SK-N-SH (cell line): ENCODE measurements at regions not wholly inside any gene's neighbourhood (a gene's known extent, or its start where the extent isn't known, plus 50 kb on each side); places are given as distances from the start of the nearest gene placed in this dataset.

ENCODE experiments used
- IRF3 ChIP-seq: fragments of 150-350 bp; IDR thresholded peaks from 2 replicates; pipeline ENCODE4 v1.6.1; 2016; ENCODE audit warnings: mild to moderate bottlenecking, low read depth, low read length
- NFIC ChIP-seq: IDR thresholded peaks from 2 replicates; pipeline ENCODE4 v1.4.0; 2012; ENCODE audit warnings: borderline replicate concordance
- TAF1 ChIP-seq: IDR thresholded peaks from 2 replicates; pipeline ENCODE4 v1.6.1; 2012; ENCODE audit warnings: low read depth, mild to moderate bottlenecking, low read length, moderate library complexity, borderline replicate concordance
- TEAD4 ChIP-seq: IDR thresholded peaks from 2 replicates; pipeline ENCODE4 v1.4.0; 2012; ENCODE audit warnings: mild to moderate bottlenecking, borderline replicate concordance; ENCODE audit not compliant: insufficient read depth
- TF ChIP-seq, protein P1 (sequence below): IDR thresholded peaks from 2 replicates; pipeline ENCODE4 v1.6.1; 2012; ENCODE audit warnings: mild to moderate bottlenecking, low read depth, low read length, moderate library complexity
- TF ChIP-seq, protein P2 (sequence below): fragments of 200-600 bp; sonication (generic); IDR thresholded peaks from 2 replicates; pipeline ENCODE4 v1.6.1; 2017; ENCODE audit warnings: antibody characterized with exemption, mild to moderate bottlenecking, moderate library complexity

DNA sequence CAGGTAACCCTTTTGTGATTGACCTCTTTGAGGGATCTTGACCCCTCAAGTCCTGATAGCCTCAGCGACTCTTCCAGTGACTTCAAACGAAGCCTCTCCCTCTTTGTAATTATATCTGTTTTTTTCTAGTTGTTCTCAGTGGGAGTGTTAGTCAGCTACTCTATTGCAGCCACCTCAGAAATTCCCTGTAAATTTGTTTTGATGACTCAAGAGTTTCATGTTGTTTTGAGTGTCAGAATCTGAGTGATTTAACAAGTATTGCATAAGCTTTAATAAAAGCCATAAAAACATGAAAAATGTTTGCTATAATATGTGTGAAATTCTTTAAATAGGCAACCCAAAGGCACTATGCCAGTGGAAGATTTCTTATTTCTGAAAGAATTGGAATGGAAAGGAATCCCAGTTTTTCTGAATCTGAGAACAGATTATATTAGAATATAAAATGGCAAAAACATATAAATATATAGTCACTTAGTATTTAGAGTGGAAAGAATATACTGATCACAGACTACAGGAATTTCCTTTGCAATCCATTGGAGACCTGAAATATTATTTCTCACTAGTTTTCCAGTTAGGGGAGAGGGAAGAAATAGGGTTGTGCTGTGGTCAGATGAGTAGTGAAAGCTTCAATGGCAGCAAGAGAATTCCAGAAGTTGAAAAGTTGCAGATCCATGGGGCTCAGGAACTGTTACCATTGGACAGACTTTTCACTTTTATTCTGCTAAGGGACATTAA lies 94.4 kb upstream of the SEMA3C start:
- TF ChIP-seq TEAD4 (no peak), IRF3 (no peak), TAF1 (no peak), NFIC (no peak)
- TF ChIP-seq, protein P1, sequence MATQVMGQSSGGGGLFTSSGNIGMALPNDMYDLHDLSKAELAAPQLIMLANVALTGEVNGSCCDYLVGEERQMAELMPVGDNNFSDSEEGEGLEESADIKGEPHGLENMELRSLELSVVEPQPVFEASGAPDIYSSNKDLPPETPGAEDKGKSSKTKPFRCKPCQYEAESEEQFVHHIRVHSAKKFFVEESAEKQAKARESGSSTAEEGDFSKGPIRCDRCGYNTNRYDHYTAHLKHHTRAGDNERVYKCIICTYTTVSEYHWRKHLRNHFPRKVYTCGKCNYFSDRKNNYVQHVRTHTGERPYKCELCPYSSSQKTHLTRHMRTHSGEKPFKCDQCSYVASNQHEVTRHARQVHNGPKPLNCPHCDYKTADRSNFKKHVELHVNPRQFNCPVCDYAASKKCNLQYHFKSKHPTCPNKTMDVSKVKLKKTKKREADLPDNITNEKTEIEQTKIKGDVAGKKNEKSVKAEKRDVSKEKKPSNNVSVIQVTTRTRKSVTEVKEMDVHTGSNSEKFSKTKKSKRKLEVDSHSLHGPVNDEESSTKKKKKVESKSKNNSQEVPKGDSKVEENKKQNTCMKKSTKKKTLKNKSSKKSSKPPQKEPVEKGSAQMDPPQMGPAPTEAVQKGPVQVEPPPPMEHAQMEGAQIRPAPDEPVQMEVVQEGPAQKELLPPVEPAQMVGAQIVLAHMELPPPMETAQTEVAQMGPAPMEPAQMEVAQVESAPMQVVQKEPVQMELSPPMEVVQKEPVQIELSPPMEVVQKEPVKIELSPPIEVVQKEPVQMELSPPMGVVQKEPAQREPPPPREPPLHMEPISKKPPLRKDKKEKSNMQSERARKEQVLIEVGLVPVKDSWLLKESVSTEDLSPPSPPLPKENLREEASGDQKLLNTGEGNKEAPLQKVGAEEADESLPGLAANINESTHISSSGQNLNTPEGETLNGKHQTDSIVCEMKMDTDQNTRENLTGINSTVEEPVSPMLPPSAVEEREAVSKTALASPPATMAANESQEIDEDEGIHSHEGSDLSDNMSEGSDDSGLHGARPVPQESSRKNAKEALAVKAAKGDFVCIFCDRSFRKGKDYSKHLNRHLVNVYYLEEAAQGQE = no peak
- TF ChIP-seq, protein P2, sequence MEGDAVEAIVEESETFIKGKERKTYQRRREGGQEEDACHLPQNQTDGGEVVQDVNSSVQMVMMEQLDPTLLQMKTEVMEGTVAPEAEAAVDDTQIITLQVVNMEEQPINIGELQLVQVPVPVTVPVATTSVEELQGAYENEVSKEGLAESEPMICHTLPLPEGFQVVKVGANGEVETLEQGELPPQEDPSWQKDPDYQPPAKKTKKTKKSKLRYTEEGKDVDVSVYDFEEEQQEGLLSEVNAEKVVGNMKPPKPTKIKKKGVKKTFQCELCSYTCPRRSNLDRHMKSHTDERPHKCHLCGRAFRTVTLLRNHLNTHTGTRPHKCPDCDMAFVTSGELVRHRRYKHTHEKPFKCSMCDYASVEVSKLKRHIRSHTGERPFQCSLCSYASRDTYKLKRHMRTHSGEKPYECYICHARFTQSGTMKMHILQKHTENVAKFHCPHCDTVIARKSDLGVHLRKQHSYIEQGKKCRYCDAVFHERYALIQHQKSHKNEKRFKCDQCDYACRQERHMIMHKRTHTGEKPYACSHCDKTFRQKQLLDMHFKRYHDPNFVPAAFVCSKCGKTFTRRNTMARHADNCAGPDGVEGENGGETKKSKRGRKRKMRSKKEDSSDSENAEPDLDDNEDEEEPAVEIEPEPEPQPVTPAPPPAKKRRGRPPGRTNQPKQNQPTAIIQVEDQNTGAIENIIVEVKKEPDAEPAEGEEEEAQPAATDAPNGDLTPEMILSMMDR = no peak
